ENCODE measurements at regions not wholly inside any gene's neighbourhood (a gene's known extent, or its start where the extent isn't known, plus 50 kb on each side); places are given as distances from the start of the nearest gene placed in this dataset.
"Not testable (repeated sequence)": the region's sequence is repeated elsewhere in the genome, so short reads cannot be mapped to it uniquely, and the experiment has no call there.

DNA sequence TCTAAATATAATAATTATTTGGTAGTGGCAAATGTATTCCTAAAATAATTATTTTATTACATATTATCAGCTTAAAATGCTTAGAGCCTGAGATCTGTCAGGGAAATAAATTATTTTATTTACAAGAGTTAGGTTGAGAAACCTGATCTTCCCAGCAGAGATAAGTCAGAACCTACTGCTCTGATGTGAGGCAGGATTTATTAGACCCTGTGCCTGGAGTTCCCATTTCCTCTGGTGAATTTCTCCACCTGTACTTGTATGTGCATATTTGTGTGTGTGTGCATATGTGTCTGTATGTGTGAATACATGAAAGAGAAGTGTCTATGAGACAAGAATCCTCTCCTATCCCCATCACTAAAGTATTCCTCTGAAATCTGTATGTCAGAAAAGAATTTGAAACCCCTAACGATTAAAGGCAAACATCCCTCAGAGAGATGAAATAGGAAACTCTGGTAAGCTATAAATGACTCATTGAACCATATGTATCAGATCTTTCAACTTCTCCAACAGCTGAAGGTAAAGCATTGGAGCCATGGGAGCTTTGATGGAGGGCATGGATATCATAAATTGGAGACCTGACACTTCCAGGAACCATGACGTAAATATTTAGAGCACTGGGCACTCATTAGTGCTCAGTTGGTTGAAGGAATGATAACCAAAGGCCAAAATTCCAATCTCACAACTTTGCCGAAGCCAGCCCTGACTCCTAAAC lies 190.9 kb downstream of the XPNPEP1 start:
- no peak for DNase-seq (ENCODE audit: low read depth)

DNA sequence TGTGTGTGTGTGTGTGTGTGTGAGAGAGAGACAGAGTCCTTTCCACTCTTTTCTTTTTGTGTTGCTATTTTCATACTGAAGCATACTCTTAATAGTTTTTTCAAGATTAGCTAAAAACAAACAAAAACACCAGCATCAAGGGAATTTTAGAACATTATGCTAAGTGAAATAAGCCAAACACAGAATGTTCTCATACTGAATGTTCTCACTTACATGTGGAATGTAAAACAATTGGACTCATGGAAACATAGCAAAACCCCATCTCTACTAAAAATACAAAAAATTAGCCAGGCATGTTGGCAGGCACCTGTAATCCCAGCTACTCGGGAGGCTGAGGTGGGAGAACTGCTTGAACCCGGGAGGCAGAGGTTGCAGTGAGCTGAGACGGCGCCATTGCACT lies 193.4 kb downstream of the XPNPEP1 start:
- DNase-seq (ENCODE audit: low read depth) = not testable (repeated sequence)

DNA sequence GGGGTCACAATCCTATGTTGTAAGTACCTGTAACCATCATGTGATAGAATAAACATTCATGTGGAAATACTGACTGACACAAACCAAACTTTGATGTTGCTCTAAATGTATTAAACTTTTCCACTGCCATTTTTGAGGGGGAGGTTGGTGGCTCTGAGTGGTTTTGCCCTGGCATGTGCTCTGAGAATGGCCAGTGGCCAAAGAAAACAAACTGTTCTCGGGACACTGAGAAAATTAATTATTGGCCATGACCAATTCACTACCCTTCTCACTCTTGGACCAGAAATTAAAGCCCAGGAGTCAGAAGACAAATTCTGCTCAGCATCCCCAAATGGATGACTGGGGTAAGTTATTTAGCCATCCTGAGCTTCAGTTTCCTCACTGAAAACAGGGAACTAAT lies 195.9 kb downstream of the XPNPEP1 start:
- DNase-seq (ENCODE audit: low read depth) = no peak

DNA sequence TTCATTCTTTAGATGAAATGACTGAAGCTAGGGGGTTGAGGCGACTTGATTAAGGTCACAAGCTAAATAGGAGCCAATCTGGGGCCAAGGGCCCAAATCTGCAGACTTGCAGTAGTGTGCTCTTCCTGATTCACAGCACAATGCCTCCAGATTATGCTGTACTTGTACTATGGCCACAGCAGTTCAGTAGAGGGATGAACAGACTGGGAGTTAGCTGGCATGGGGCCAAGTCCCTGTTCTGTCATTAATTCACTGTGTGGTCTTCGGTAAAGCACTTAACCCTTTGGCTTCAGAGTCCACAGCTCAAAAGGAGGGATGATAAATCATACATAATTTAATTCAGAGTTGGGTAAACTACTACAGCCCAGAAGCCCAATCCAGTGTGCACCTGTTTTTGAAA lies 196.8 kb downstream of the XPNPEP1 start:
- DNase-seq (ENCODE audit: low read depth) = no peak

DNA sequence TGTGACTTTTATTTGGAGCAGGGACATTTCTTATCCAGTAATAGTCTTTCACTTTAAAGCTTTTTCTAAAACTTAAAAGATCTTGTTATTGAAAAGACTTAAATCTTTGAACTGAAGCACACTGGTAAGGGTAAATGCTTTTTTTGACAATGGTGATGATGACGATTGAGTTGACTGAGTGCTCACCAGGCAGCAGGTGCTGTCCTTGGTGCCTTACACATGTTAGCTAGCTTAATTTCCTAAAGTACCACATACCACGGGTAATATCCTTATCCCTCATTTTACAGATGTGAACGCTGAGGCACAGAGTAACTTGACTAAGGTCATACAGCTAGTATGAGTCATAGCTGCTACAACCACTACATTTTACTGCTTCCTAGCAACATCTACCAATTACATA lies 200.0 kb downstream of the XPNPEP1 start:
- DNase-seq (ENCODE audit: low read depth) = no peak

GRCh38 chr10:109721453-109722064 lies 201.8 kb downstream of the XPNPEP1 start:
- DNase-seq (ENCODE audit: low read depth) = no peak

DNA sequence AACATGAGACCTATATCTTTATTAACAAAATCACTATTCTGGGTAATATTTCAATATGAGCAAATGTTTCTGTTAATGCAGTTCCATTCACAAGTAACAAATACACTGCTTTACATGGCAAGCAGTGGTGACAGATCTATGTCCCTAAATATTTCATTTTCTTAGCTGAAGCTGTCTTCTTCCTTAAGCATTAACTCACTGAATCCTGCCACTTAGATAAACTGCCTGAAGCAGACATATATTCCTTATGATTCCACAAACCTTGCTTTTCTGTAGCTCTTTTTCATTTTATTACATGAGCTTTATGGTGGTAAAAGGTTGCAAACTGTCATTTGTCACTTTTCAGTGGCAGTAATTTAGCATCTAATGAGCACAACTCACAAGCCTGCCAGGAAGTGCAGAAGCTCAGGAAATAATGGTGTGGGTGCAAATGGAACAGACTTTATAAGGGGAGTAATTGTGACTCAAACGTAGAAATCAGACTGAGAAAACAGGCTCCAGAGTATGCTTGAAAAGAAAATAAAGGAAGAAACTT lies 217.2 kb downstream of the XPNPEP1 start:
- DNase-seq (ENCODE audit: low read depth) = no peak

- no peak for DNase-seq (ENCODE audit: low read depth)
These were observed 221.6 kb downstream of the XPNPEP1 start for GRCh38 chr10:109701633-109702215.

- DNase-seq (ENCODE audit: low read depth) = no peak
These were observed 224.2 kb downstream of the XPNPEP1 start for GRCh38 chr10:109698882-109699664.

DNA sequence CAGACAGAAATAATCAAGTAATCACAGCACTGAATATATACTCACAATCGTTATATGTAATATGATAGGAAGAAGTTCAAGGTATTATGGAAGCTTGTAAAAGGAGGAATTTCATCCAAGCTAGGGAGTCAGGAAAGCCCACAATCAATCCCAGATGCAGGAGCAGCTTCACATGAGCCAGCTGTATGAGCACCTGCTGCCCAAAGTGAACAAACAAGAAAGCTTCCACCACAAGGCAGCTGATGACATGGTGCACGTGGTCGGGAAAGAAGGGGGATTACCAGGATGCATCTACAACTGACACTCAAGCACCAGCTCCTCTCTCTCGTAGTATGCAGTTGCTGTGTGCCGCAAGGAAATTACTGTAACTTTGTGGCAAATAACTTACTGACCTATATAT lies 225.2 kb downstream of the XPNPEP1 start:
- DNase-seq (ENCODE audit: low read depth) = no peak

DNA sequence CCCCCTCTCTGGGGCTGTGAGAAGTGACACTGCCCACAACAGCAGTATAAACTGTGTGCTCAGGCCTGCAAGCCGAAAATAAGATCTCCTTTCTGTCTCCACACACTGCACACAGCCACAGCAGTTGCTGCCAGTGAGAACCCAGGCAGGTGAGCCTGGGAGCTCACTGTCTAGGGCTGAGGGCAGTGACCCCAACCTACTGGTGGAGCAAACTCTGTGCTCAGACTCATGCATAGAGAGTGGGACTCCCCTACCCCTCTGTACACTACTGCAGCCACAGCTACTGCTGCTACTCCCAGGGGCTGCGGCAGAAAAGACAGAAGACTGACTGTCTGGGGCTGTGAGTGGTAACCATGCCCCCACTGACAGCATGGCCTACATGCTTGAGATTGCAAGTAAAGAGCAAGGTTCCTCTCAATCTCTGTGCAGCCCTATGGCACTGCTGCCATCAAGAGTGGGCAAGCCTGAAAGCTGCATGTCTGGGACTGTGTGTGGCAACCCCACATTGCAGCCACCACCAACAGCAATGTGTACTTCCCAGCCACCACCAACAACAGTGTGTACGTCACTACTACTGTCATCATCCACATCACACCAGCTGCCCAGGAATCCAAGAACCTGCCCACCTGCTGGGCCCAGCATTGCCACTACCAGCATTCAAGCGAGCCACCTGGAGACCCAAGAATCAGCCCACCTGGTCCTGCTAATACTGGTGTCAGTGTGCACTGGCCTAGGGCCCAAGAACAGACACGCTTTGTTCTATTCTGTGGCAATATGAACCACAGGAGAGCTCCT lies 226.1 kb downstream of the XPNPEP1 start:
- no peak for DNase-seq (ENCODE audit: low read depth)

GRCh38 chr10:109696462-109696861 lies 226.8 kb downstream of the XPNPEP1 start:
- no peak for DNase-seq (ENCODE audit: low read depth)

DNA sequence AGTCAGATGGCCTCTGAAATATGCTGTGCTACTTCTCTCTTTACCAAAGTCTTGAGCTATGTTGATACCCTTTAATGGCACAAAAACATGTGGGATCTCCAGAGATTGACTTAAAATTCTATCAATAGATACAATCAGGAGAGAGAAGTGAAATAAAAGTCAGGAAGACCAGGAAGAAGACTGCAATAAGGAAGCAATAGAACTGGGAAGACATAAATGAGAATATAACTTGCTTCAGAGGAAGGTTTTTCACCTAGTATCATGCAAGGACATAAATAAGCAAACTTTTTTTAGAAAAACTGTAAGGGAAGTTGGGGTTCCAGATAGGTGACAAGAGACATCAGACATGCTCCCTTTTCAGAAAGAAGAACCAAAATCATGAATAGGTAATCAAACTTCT lies 227.3 kb downstream of the XPNPEP1 start:
- DNase-seq (ENCODE audit: low read depth) = no peak

- DNase-seq (ENCODE audit: low read depth) = no peak
These were observed 233.5 kb downstream of the XPNPEP1 start for GRCh38 chr10:109689785-109690184.

- no peak for DNase-seq (ENCODE audit: low read depth)
These were observed 243.8 kb downstream of the XPNPEP1 start for GRCh38 chr10:109679478-109679877.

GRCh38 chr10:109678857-109679256 lies 244.5 kb downstream of the XPNPEP1 start:
- DNase-seq (ENCODE audit: low read depth) = no peak

- DNase-seq (ENCODE audit: low read depth) = no peak
These were observed 246.6 kb downstream of the XPNPEP1 start for GRCh38 chr10:109676703-109677102.

- no peak for DNase-seq (ENCODE audit: low read depth)
These were observed 254.6 kb downstream of the XPNPEP1 start for GRCh38 chr10:109668703-109669102.

GRCh38 chr10:109668154-109668665 lies 255.1 kb downstream of the XPNPEP1 start:
- DNase-seq (ENCODE audit: low read depth) = no peak

DNA sequence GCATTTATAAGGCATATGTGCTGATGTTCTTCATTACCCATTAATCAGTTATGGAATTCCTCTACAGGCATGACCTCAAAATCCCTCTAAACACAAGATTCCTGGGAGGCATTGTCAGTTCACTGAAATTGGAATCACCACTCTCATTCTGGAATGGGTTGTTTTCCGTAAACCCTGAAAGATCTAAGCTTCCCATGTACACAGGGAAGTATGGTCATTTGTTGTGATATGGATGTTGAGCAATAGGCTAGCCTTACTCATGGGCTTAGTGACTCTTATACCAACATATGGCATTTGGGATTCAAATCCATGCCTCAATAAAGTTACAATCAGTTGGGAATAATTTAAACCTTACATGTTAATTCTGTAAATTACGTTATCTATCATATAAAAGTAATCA lies 258.0 kb downstream of the XPNPEP1 start:
- DNase-seq (ENCODE audit: low read depth) = no peak

DNA sequence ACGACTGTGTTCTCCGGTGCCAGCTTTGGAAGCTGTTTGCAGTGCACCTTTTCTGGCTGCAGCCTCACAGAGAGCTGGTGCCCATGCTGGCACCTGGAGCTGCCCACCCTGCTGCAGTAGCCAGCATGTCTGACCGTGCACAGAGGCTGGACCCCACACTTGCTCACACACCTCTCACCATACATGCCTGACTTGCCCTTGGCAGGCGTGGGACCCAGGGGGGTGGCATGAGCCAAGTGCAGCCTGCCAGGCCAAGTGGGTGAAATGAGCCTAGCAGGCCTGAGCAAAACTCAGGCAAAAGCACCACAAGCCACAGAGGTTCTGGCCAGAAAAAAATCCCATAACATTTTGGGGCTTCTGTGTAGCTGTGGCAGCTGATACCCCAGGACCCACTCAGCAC lies 258.8 kb downstream of the XPNPEP1 start:
- DNase-seq (ENCODE audit: low read depth) = no peak

GRCh38 chr10:109663122-109663521 lies 260.2 kb downstream of the XPNPEP1 start:
- DNase-seq (ENCODE audit: low read depth) = no peak
